ENCODE measurements at regions not wholly inside any gene's neighbourhood (a gene's known extent, or its start where the extent isn't known, plus 50 kb on each side); places are given as distances from the start of the nearest gene placed in this dataset.

GRCh38 chr3:165513715-165514701 lies 317.8 kb upstream of the SLITRK3 start:
- intact Hi-C loops (cut with DNase I; ENCODE audit: low total_unique reads): no loop called here
- 53 to 59% methylated on average over 4 of the region's 4 CpGs for WGBS, 2 donors

DNA sequence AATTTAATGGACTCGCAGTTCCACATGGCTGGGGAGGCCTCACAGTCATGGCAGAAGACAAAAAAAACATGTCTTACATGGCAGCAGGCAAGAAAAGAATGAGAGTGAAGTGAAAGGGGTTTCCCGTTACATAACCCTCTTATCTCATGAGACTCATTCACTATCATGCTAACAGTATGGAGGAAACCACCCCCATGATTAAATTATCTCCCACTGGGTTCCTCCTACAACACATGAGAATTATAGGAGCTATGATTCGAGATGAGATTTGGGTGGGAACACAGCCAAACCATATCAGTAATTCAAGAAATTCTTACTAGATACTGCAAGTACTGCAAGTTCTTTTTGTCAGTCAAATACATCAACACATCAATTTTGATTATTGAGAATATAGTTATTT lies 311.4 kb upstream of the SLITRK3 start:
- WGBS, 2 donors: 78 to 81% methylated on average over 3 of the region's 3 CpGs
- TF ChIP-seq CTCF (IDR thresholded peaks at IDR 0.05): no peak
- TF ChIP-seq POLR2A (IDR thresholded peaks at IDR 0.05): no peak
- H3K4me3 ChIP-seq (ENCODE audit: low read depth, poor library complexity, severe bottlenecking): no peak overlapping the region
- intact Hi-C loops (cut with DNase I; ENCODE audit: low total_unique reads): no loop called here
- no peak for DNase-seq (ENCODE audit: low spot score in 2 of 2)

More at GRCh38 chr3:165513715-165514701, 317.8 kb upstream of the SLITRK3 start:
- TF ChIP-seq POLR2A (IDR thresholded peaks at IDR 0.05): no peak
- TF ChIP-seq CTCF (IDR thresholded peaks at IDR 0.05): no peak
- DNase-seq (ENCODE audit: low spot score in 2 of 2): no peak
- no peak overlapping the region for H3K4me3 ChIP-seq (ENCODE audit: low read depth, poor library complexity, severe bottlenecking)

- H3K4me3 ChIP-seq (ENCODE audit: low read depth, poor library complexity, severe bottlenecking): no peak overlapping the region
- TF ChIP-seq CTCF (IDR thresholded peaks at IDR 0.05): no peak
- TF ChIP-seq POLR2A (IDR thresholded peaks at IDR 0.05): no peak
- intact Hi-C loops (cut with DNase I; ENCODE audit: low total_unique reads): no loop called here
- no peak for DNase-seq (ENCODE audit: low spot score in 2 of 2)
- WGBS, 2 donors: 70 to 75% methylated on average over 1 of the region's 1 CpG
Observed at GRCh38 chr3:165507060-165507459, 310.9 kb upstream of the SLITRK3 start.

DNA sequence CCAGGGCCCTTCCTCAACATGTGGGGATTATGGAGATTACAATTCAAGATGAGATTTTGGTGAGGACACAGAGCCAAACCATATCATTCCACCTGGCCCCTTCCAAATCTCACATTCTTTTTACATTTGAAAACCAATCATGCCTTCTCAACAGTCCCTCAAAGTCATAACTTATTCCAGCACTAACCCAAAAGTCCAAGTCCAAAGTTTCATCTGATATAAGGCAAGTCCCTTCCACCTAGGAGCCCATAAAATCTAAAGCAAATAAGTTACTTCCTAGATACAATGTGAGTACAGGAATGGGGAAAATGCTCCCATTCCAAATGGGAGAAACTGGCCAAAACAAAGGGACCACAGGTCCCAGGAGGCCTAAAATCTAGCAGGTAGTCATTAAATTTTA lies 309.5 kb upstream of the SLITRK3 start:
- DNase-seq (ENCODE audit: low spot score in 2 of 2): no peak
- H3K4me3 ChIP-seq (ENCODE audit: low read depth, poor library complexity, severe bottlenecking): no peak overlapping the region
- no peak for TF ChIP-seq CTCF (IDR thresholded peaks at IDR 0.05)
- intact Hi-C loops (cut with DNase I; ENCODE audit: low total_unique reads): no loop called here

- intact Hi-C loops (cut with DNase I; ENCODE audit: low total_unique reads): no loop called here
- 87 to 100% methylated on average over 1 of the region's 1 CpG for WGBS, 2 donors
- TF ChIP-seq CTCF (IDR thresholded peaks at IDR 0.05) (no peak), POLR2A (IDR thresholded peaks at IDR 0.05) (no peak)
- no peak for DNase-seq (ENCODE audit: low spot score in 2 of 2)
- no peak overlapping the region for H3K4me3 ChIP-seq (ENCODE audit: low read depth, poor library complexity, severe bottlenecking)
Observed at GRCh38 chr3:165504554-165504953, 308.4 kb upstream of the SLITRK3 start.

Measured in lower leg skin (tissue), 4 donors.